Left lung (tissue), 4 donors: ENCODE measurements at regions not wholly inside any gene's neighbourhood (a gene's known extent, or its start where the extent isn't known, plus 50 kb on each side); places are given as distances from the start of the nearest gene placed in this dataset.

Experiments
- ATAC-seq: fragments of 200-7000 bp; cut with Tn5 transposase; one replicate; pipeline ENCODE4 v1.9.1; 2020; ENCODE audit warnings: moderate library complexity
- DNase-seq, 4 donors: peaks; one replicate each; pipeline ENCODE4 v3.0.0-alpha.2; 2013 to 2020
- H3K27ac ChIP-seq, 2 donors: fragments of 200-600 bp; sonication (generic) in 1 of 2; one replicate each; pipeline versions ENCODE4 v1.5.0 to v1.8.0; 2020 to 2021
- H3K27me3 ChIP-seq, 2 donors: fragments of 200-600 bp; sonication (generic) in 1 of 2; one replicate each; pipeline versions ENCODE4 v1.5.0 to v1.8.0; 2020 to 2021
- H3K36me3 ChIP-seq, 2 donors: fragments of 200-600 bp; sonication (generic) in 1 of 2; one replicate each; pipeline versions ENCODE4 v1.5.0 to v1.8.0; 2020 to 2021
- H3K4me1 ChIP-seq, 2 donors: fragments of 200-600 bp; one replicate each; pipeline ENCODE4 v1.8.0; 2021
- H3K4me3 ChIP-seq, 2 donors: fragments of 200-600 bp; sonication (generic) in 1 of 2; one replicate each; pipeline versions ENCODE4 v1.5.0 to v1.8.0; 2020 to 2021; ENCODE audit warnings: mild to moderate bottlenecking in 1 of 2
- H3K9me3 ChIP-seq, 2 donors: fragments of 200-600 bp; sonication (generic) in 1 of 2; one replicate each; pipeline versions ENCODE4 v1.5.0 to v1.8.0; 2020 to 2021
- CTCF ChIP-seq, 2 donors: fragments of 200-600 bp; sonication (generic) in 1 of 2; IDR thresholded peaks; one replicate each; pipeline versions ENCODE4 v1.5.0 to v1.8.0; 2021; ENCODE audit warnings: antibody characterized with exemption in 2 of 2
- intact Hi-C, 2 donors: fragments of 100-400 bp; cut with DNase I; formaldehyde crosslinking; loops; one replicate each; pipeline versions ENCODE4 v1.11.2 to v1.14.2; 2022
- donor health status: DM: no; HTN: yes; CAD: no.
- donor health status: DM: no; HTN: no; CAD: no.

- TF ChIP-seq CTCF (IDR thresholded peaks at IDR 0.05), result no peak
- Histone ChIP-seq H3K4me1 (no peaks in the 10 kb centered on the region), H3K27ac (no peak overlapping the region), H3K36me3 (no peaks in the 10 kb centered on the region), H3K9me3 (peaks cover 0 to 5% of the 10 kb centered on the region in 2 donors), H3K4me3 (no peak overlapping the region), H3K27me3 (peaks cover 0 to 31% of the 10 kb centered on the region in 2 donors)
- no peak for DNase-seq
- intact Hi-C loops, result no loop called here
- no peak for ATAC-seq
These were observed 188.4 kb downstream of the TFCP2L1 start for GRCh38 chr2:121096611-121097010.

DNA sequence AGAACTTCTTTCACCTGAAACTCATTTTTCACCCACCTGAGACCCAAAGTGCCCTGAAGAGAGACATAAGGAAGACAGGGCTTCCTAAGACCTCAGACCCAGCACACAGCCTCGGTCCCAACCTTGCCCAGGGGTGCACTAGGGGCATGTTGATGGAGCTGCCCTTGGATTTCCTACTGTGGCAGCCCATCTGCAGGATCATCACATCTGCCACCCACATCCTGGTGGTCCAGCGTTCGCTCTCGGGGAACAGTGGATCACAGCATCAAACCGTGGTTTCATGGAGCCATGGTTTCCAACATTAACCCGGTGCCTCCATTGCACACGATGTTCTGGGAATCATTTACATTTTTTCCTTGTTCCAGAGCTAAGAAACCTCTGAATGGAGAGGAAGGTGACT is 186.4 kb downstream of the TFCP2L1 start:
- TF ChIP-seq CTCF (IDR thresholded peaks at IDR 0.05), result no peak
- H3K36me3 ChIP-seq, result no peaks in the 10 kb centered on the region
- no peak overlapping the region for H3K27ac ChIP-seq
- H3K9me3 ChIP-seq, result no peaks in the 10 kb centered on the region
- DNase-seq (no peak), ATAC-seq (no peak)
- intact Hi-C loops, result no loop called here
- no peaks in the 10 kb centered on the region for H3K4me1 ChIP-seq
- H3K4me3 ChIP-seq, result no peak overlapping the region
- H3K27me3 ChIP-seq, result peaks cover 0 to 33% of the 10 kb centered on the region in 2 donors

DNA sequence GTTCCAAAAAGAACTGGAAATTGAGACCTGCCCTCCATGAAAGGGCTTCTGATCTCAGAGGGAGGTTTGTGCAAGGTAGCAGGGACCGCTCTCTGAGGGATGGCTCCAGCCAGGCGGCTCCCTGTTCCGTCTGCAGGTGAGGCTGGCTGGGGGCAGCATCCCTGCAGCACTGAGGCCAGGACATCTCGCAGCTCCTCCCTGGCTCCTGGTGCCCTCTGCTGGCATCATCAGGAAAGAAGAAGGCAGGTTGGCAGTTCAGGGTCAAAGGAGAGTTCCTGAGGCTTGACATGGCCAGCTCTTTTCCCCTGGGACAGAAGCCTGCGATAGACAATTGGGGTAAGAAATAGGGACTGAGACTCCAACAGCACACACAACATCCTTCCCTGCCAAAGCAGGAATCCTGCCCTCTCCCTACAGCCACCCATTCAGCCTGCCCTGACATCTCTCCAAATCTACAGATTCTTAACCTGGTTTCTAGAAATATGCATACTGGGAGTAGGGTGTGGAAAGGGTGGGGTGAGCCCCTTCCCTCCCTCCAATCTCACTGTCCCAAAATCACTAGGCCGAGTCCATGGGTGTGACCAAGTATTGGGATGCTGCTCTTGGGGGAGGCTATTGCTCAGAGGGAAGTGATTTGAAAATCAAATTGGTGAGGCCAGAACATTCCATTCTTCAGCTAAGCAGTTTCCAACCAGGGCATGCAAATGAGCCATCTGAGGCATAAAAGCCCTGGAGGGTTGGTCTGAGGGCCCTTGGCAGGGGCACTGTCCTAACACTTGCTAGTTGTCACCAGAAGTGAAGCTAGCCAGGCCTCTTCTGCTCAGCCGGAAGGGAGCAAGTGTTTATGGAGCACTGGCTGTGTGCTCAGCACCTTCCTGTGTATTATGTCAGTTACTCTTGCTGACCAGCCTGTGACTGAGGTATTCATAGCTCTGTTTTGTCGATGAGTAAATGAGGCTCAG is 185.4 kb downstream of the TFCP2L1 start:
- H3K27me3 ChIP-seq, result peaks cover 0 to 38% of the 10 kb centered on the region in 2 donors
- DNase-seq (no peak), ATAC-seq (peak; percentile 66)
- H3K36me3 ChIP-seq, result no peaks in the 10 kb centered on the region
- H3K27ac ChIP-seq, result no peak overlapping the region
- no peaks in the 10 kb centered on the region for H3K9me3 ChIP-seq
- H3K4me1 ChIP-seq, result no peaks in the 10 kb centered on the region
- no peak for TF ChIP-seq CTCF (IDR thresholded peaks at IDR 0.05)
- no peak overlapping the region for H3K4me3 ChIP-seq
- intact Hi-C loops, result no loop called here

DNA sequence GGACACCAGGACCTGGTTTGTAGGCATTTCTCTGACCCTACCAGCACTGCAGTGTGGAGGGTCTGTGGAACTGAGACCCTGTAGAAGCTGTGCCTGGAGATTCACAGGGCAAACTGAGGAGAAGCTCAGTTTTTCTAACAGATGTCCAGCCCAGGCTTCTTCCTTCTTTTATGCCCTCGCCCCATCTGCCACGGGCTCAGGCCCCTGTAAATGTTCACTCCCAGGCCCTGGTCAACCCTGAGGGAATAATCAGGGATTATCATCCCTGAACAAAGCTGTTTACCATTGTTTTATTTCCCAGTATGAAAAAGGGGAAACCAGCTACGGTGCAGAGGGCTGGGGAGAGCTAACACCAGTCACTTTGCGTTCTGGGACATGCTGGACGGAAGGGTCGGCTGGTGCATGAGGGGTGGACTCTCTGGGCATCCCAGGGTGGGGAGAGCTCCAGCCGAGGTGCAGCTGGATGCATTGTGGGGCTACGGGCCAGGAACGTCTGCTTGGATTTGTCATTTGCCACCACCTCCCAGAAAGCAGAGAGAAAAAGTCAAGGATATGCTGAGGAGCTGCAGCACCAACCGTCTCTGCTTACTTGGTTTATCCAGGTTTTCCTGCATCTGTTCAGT is 183.8 kb downstream of the TFCP2L1 start:
- no peak for DNase-seq
- TF ChIP-seq CTCF (IDR thresholded peaks at IDR 0.05), result no peak
- H3K9me3 ChIP-seq, result no peaks in the 10 kb centered on the region
- peaks cover 0 to 31% of the 10 kb centered on the region in 2 donors for H3K27me3 ChIP-seq
- no peak overlapping the region for H3K27ac ChIP-seq
- no peak overlapping the region for H3K4me3 ChIP-seq
- no peaks in the 10 kb centered on the region for H3K4me1 ChIP-seq
- ATAC-seq, result no peak
- no peaks in the 10 kb centered on the region for H3K36me3 ChIP-seq
- intact Hi-C loops, result no loop called here

- intact Hi-C loops, result no loop called here
- no peak for TF ChIP-seq CTCF (IDR thresholded peaks at IDR 0.05)
- no peak overlapping the region for H3K27ac ChIP-seq
- H3K36me3 ChIP-seq, result no peaks in the 10 kb centered on the region
- ATAC-seq (no peak), DNase-seq (no peak)
- H3K9me3 ChIP-seq, result no peaks in the 10 kb centered on the region
- H3K4me3 ChIP-seq, result no peak overlapping the region
- H3K4me1 ChIP-seq, result no peaks in the 10 kb centered on the region
- peaks cover 0 to 29% of the 10 kb centered on the region in 2 donors for H3K27me3 ChIP-seq
These were observed 182.1 kb downstream of the TFCP2L1 start for GRCh38 chr2:121102941-121103340.
